Progenitor cell of endocrine pancreas (in vitro differentiated cells): ENCODE measurements at regions not wholly inside any gene's neighbourhood (a gene's known extent, or its start where the extent isn't known, plus 50 kb on each side); places are given as distances from the start of the nearest gene placed in this dataset.
A peak's percentile ranks its signal among the peaks of the same experiment; 100 is the strongest.

Experiments used
- DNase-seq: peaks from one replicate; pipeline ENCODE4 v3.0.0; 2021; ENCODE audit warnings: low spot score; ENCODE audit not compliant: unreplicated experiment
- H3K27ac Mint-ChIP-seq: 2 replicates; pipeline ENCODE4 v1.8.0; 2021; ENCODE audit warnings: mild to moderate bottlenecking, moderate library complexity, mixed read lengths
- H3K27me3 Mint-ChIP-seq: 2 replicates; pipeline ENCODE4 v1.8.0; 2021; ENCODE audit warnings: mixed read lengths
- H3K36me3 Mint-ChIP-seq: 2 replicates; pipeline ENCODE4 v1.8.0; 2022; ENCODE audit warnings: mixed read lengths; ENCODE audit not compliant: insufficient read depth
- H3K4me1 Mint-ChIP-seq: 2 replicates; pipeline ENCODE4 v1.8.0; 2021; ENCODE audit warnings: low read depth, mixed read lengths
- H3K4me3 Mint-ChIP-seq: 2 replicates; pipeline ENCODE4 v1.8.0; 2021; ENCODE audit warnings: low read depth, mild to moderate bottlenecking, moderate library complexity, mixed read lengths
- H3K9me3 Mint-ChIP-seq: 2 replicates; pipeline ENCODE4 v1.8.0; 2021; ENCODE audit warnings: low read depth, mixed read lengths
- CTCF ChIP-seq: fragments of 200-600 bp; sonication (generic); IDR thresholded peaks from one replicate; pipeline ENCODE4 v1.5.0; 2021; ENCODE audit warnings: antibody characterized with exemption, mild to moderate bottlenecking; ENCODE audit not compliant: unreplicated experiment

- no peak overlapping the region for H3K27ac Mint-ChIP-seq
- TF ChIP-seq CTCF, result no peak
- DNase-seq, result no peak
- peaks cover 19% of the 10 kb centered on the region for H3K9me3 Mint-ChIP-seq
- H3K4me3 Mint-ChIP-seq, result no peak overlapping the region
- no peaks in the 10 kb centered on the region for H3K4me1 Mint-ChIP-seq
- no peaks in the 10 kb centered on the region for H3K36me3 Mint-ChIP-seq
- no peaks in the 10 kb centered on the region for H3K27me3 Mint-ChIP-seq
Measured at GRCh38 chr9:75624998-75625397, 265.5 kb upstream of the PCSK5 start.

GRCh38 chr9:75626860-75627259, 263.6 kb upstream of the PCSK5 start:
- Mint-ChIP-seq H3K4me1 (no peaks in the 10 kb centered on the region), H3K9me3 (peaks cover 16% of the 10 kb centered on the region), H3K27ac (no peak overlapping the region), H3K27me3 (no peaks in the 10 kb centered on the region), H3K4me3 (no peak overlapping the region), H3K36me3 (no peaks in the 10 kb centered on the region)
- no peak for DNase-seq
- TF ChIP-seq CTCF, result no peak

GRCh38 chr9:75628952-75629351, 261.5 kb upstream of the PCSK5 start:
- H3K27me3 Mint-ChIP-seq, result no peaks in the 10 kb centered on the region
- peaks cover 6% of the 10 kb centered on the region for H3K9me3 Mint-ChIP-seq
- no peak overlapping the region for H3K4me3 Mint-ChIP-seq
- no peaks in the 10 kb centered on the region for H3K36me3 Mint-ChIP-seq
- no peak for TF ChIP-seq CTCF
- no peak overlapping the region for H3K27ac Mint-ChIP-seq
- no peak for DNase-seq
- H3K4me1 Mint-ChIP-seq, result no peaks in the 10 kb centered on the region

GRCh38 chr9:75633451-75634057, 256.9 kb upstream of the PCSK5 start:
- no peak for TF ChIP-seq CTCF
- no peak for DNase-seq
- Mint-ChIP-seq H3K9me3 (peaks cover 6% of the 10 kb centered on the region), H3K27me3 (peaks cover 2% of the 10 kb centered on the region), H3K36me3 (no peaks in the 10 kb centered on the region), H3K4me1 (no peaks in the 10 kb centered on the region), H3K4me3 (no peak overlapping the region), H3K27ac (peak overlapping the region; percentile 69)

- TF ChIP-seq CTCF, result no peak
- H3K36me3 Mint-ChIP-seq, result no peaks in the 10 kb centered on the region
- no peak overlapping the region for H3K27ac Mint-ChIP-seq
- H3K4me3 Mint-ChIP-seq, result no peak overlapping the region
- no peaks in the 10 kb centered on the region for H3K9me3 Mint-ChIP-seq
- H3K27me3 Mint-ChIP-seq, result peaks cover 2% of the 10 kb centered on the region
- DNase-seq, result no peak
- H3K4me1 Mint-ChIP-seq, result no peaks in the 10 kb centered on the region
Measured at GRCh38 chr9:75636427-75637045, 253.9 kb upstream of the PCSK5 start.
